Neural cell (in vitro differentiated cells): ENCODE measurements at regions not wholly inside any gene's neighbourhood (a gene's known extent, or its start where the extent isn't known, plus 50 kb on each side); places are given as distances from the start of the nearest gene placed in this dataset.

Source experiments
- H2AFZ ChIP-seq: fragments of 200-600, 300-800 bp; sonication (generic), shearing (Covaris generic); 2 replicates; pipeline ENCODE4 v1.6.0; 2014; ENCODE audit warnings: low read depth, mild to moderate bottlenecking, antibody characterized with exemption, low read length, moderate library complexity
- H3F3A ChIP-seq: fragments of 200-600 bp; shearing (Covaris generic); 2 replicates; pipeline ENCODE4 v1.6.1; 2016; ENCODE audit warnings: mild to moderate bottlenecking, moderate library complexity, mixed read lengths, antibody characterized with exemption, low read length; ENCODE audit not compliant: insufficient read depth, poor library complexity, severe bottlenecking
- H3K27ac ChIP-seq: fragments of 200-600, 300-800 bp; sonication (generic), shearing (Covaris generic); 2 replicates; pipeline ENCODE4 v1.5.1; 2014; ENCODE audit warnings: mild to moderate bottlenecking, low read length, moderate library complexity
- H3K27me3 ChIP-seq: fragments of 300-800, 200-600 bp; sonication (generic), shearing (Covaris generic); 2 replicates; pipeline ENCODE4 v1.6.0; 2014; ENCODE audit warnings: mild to moderate bottlenecking, low read depth, low read length, moderate library complexity; ENCODE audit not compliant: insufficient read depth
- H3K36me3 ChIP-seq: fragments of 300-800, 200-600 bp; sonication (generic), shearing (Covaris generic); 2 replicates; pipeline ENCODE4 v1.5.1; 2014; ENCODE audit warnings: mild to moderate bottlenecking, antibody characterized with exemption, low read length, moderate library complexity; ENCODE audit not compliant: insufficient read depth
- H3K4me2 ChIP-seq: fragments of 300-800, 200-600 bp; sonication (generic), shearing (Covaris generic); 2 replicates; pipeline ENCODE4 v1.6.0; 2014; ENCODE audit warnings: mild to moderate bottlenecking, low read length
- H3K4me3 ChIP-seq: fragments of 300-800, 200-600 bp; sonication (generic), shearing (Covaris generic); 2 replicates; pipeline ENCODE4 v1.5.1; 2014; ENCODE audit warnings: mild to moderate bottlenecking, low read length, moderate library complexity
- H3K79me2 ChIP-seq: fragments of 200-600 bp; shearing (Covaris generic); replicated peaks from 2 replicates; pipeline ENCODE4 v1.6.0; 2014; ENCODE audit warnings: mild to moderate bottlenecking, low read length, moderate library complexity; ENCODE audit not compliant: insufficient read depth
- H3K9ac ChIP-seq: fragments of 300-800, 200-600 bp; sonication (generic), shearing (Covaris generic); 2 replicates; pipeline ENCODE4 v1.6.1; 2016; ENCODE audit warnings: mild to moderate bottlenecking, low read length, mixed read lengths
- H3K9me2 ChIP-seq: fragments of 200-600 bp; shearing (Covaris generic); 2 replicates; pipeline ENCODE4 v1.6.1; 2016; ENCODE audit warnings: mild to moderate bottlenecking, low read length, mixed read lengths; ENCODE audit not compliant: insufficient read depth
- H3K9me3 ChIP-seq: fragments of 200-600, 300-800 bp; sonication (generic), shearing (Covaris generic); 2 replicates; pipeline ENCODE4 v1.6.1; 2016; ENCODE audit warnings: mild to moderate bottlenecking, mixed run types, low read length, moderate library complexity, mixed read lengths
- H4K20me1 ChIP-seq: fragments of 200-600 bp; shearing (Covaris generic); 2 replicates; pipeline ENCODE4 v1.6.1; 2016; ENCODE audit warnings: mild to moderate bottlenecking, mixed run types; ENCODE audit not compliant: insufficient read depth
- CTCF ChIP-seq: fragments of 450-650 bp; IDR thresholded peaks from 2 replicates; pipeline ENCODE4 v1.5.1; 2014; ENCODE audit warnings: antibody characterized with exemption, mild to moderate bottlenecking, moderate library complexity; ENCODE audit not compliant: poor library complexity, severe bottlenecking
- EP300 ChIP-seq: fragments of 450-650 bp; conservative IDR thresholded peaks from 2 replicates; pipeline ENCODE4 v1.6.1; 2014; ENCODE audit warnings: antibody characterized with exemption, mild to moderate bottlenecking, moderate library complexity; ENCODE audit not compliant: poor library complexity, severe bottlenecking
- EZH2 ChIP-seq: fragments of 200-600, 300-800 bp; shearing (Covaris generic), sonication (generic); IDR thresholded peaks from 2 replicates; pipeline ENCODE4 v1.6.1; 2014; ENCODE audit warnings: antibody characterized with exemption, low read length, borderline replicate concordance, mild to moderate bottlenecking; ENCODE audit not compliant: insufficient read depth, poor library complexity, severe bottlenecking
- MXI1 ChIP-seq: fragments of 450-650 bp; conservative IDR thresholded peaks from 2 replicates; pipeline ENCODE4 v1.6.1; 2014; ENCODE audit warnings: antibody characterized with exemption, mild to moderate bottlenecking; ENCODE audit not compliant: poor library complexity, severe bottlenecking
- POLR2AphosphoS5 ChIP-seq: IDR thresholded peaks from 2 replicates; pipeline ENCODE4 v1.6.1; 2012
- RAD21 ChIP-seq: fragments of 450-650 bp; conservative IDR thresholded peaks from 2 replicates; pipeline ENCODE4 v1.6.1; 2014; ENCODE audit warnings: antibody characterized with exemption, mild to moderate bottlenecking, moderate library complexity
- REST ChIP-seq: IDR thresholded peaks from 2 replicates; pipeline ENCODE4 v1.6.1; 2012; ENCODE audit warnings: borderline replicate concordance
- SMC3 ChIP-seq: fragments of 450-650 bp; conservative IDR thresholded peaks from 2 replicates; pipeline ENCODE4 v1.6.1; 2014; ENCODE audit warnings: antibody characterized with exemption, mild to moderate bottlenecking, moderate library complexity; ENCODE audit not compliant: poor library complexity
- TAF1 ChIP-seq: IDR thresholded peaks from 2 replicates; pipeline ENCODE4 v1.6.1; 2012; ENCODE audit warnings: low read depth

- Histone ChIP-seq H3K27ac (no peak overlapping the region), H3K9ac (no peak overlapping the region), H3K4me3 (no peak overlapping the region), H3K9me3 (no peaks in the 10 kb centered on the region), H3K9me2 (no peaks in the 10 kb centered on the region), H2AFZ (no peak overlapping the region), H3K4me2 (no peak overlapping the region), H3K79me2 (no peaks in the 10 kb centered on the region), H3K27me3 (no peaks in the 10 kb centered on the region), H3F3A (no peaks in the 10 kb centered on the region), H3K36me3 (no peaks in the 10 kb centered on the region), H4K20me1 (no peaks in the 10 kb centered on the region)
- TF ChIP-seq EP300 (no peak), SMC3 (no peak), RAD21 (no peak), CTCF (no peak), MXI1 (no peak), POLR2AphosphoS5 (no peak), REST (no peak), TAF1 (no peak), EZH2 (no peak)
These were observed 181.2 kb downstream of the NECTIN3 start for GRCh38 chr3:111252779-111253178.

- TF ChIP-seq EZH2 (no peak), MXI1 (no peak), EP300 (no peak), TAF1 (no peak), CTCF (no peak), SMC3 (no peak), REST (no peak), RAD21 (no peak), POLR2AphosphoS5 (no peak)
- Histone ChIP-seq H3K9me3 (no peaks in the 10 kb centered on the region), H3K9ac (no peak overlapping the region), H3K27me3 (no peaks in the 10 kb centered on the region), H3K4me3 (no peak overlapping the region), H4K20me1 (no peaks in the 10 kb centered on the region), H2AFZ (no peak overlapping the region), H3K9me2 (no peaks in the 10 kb centered on the region), H3K27ac (no peak overlapping the region), H3F3A (no peaks in the 10 kb centered on the region), H3K4me2 (no peak overlapping the region), H3K79me2 (no peaks in the 10 kb centered on the region), H3K36me3 (no peaks in the 10 kb centered on the region)
These were observed 182.1 kb downstream of the NECTIN3 start for GRCh38 chr3:111253733-111254132.
